HG03575 (cell line): ENCODE measurements at regions not wholly inside any gene's neighbourhood (a gene's known extent, or its start where the extent isn't known, plus 50 kb on each side); places are given as distances from the start of the nearest gene placed in this dataset.

Experiments
- ATAC-seq: cut with Tn5 transposase; IDR thresholded peaks from one replicate; pipeline ENCODE4 v1.9.1; 2021; ENCODE audit not compliant: unreplicated experiment, insufficient number of reproducible peaks, low FRiP score; ENCODE audit errors: extremely low read depth

DNA sequence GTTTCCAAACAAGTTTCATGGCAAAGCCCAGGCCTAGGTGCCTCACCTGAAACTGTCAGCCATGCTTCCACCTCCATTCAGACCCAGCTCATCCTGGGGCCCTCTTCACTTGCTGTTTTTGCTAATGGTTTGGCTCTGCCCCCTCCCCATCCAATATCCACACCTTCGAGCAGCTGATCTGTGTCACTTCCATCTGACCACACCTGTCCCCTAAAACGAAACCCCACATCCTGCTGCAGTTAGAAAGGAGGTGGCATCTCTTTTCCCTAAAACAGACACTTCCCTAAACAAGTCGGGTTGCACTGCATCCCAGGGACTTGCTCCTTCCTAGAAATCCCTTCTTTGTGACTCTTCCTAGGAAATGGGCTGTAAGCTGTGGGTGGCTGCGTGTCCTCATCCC lies 748.7 kb upstream of the SALL3 start:
- no peak for ATAC-seq

DNA sequence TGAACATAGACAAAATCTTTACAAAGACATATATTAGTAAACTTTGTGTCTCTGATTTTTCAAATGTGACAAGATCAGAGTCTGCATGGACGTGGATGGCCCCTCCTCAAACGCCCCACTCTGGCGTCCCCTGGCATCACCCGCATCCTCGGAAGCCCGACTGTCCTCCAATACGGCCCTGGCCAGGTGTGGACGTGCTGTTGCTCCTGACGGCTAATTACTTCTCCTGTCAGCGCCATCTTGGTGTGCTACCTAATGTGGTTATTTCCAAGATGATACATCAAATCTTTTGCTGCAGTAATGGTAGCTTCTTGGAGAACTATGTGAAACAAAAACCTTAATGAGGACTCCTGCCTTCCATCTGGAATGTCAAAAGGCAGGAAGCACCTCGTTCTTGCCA lies 747.4 kb upstream of the SALL3 start:
- ATAC-seq: no peak

DNA sequence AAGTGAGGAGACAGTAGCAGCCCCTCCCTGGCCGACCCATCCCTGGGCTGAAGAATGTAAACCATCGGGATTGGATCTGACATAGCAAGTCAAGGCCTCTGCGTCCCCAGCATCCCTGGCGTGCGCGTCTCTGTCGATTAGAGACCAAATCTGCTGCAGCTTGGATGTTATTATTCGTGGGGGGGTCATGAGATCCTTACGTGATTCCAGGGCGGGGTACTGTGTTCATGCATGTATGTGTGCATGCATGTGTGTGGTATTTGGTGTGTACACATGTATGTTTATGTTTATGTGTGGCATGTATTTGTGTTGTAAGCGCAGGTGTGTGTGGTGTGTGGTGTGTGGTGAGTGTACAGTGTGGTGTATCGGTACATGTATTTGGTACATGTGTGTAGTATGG lies 741.8 kb upstream of the SALL3 start:
- ATAC-seq: no peak

DNA sequence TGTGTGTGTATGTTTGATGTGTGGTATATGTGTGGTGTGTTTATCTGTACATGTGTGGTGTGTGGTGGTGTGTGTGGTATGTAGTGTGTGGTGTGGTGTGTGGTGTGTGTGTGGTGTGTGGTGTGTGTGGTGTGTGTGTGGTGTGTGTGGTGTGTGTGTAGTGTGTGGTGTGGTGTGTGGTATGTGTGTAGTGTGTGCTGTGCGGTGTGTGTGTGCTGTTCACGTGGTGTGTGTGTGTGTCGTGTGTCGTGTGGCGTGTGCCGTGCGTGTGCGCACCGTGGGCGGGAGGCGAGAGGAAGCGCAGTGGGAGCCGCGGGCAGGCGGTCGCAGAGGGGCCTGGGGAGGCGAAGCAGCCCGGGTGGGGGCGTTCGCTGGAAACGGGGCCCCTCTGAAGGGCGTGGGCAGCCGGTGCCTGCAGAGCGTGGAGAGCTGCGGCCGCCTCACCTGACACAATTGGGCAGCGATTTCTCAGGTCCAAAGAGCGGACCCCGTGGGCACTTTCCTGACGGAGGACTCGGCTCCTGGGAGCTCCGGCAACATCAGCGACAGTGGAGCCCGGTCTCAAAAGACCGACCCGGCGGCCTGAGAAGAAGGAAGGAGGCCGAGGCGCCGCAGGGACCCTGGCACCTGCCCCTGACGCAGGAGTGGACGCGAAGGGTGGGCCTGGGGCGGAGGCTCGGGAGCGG lies 741.1 kb upstream of the SALL3 start:
- no peak for ATAC-seq

DNA sequence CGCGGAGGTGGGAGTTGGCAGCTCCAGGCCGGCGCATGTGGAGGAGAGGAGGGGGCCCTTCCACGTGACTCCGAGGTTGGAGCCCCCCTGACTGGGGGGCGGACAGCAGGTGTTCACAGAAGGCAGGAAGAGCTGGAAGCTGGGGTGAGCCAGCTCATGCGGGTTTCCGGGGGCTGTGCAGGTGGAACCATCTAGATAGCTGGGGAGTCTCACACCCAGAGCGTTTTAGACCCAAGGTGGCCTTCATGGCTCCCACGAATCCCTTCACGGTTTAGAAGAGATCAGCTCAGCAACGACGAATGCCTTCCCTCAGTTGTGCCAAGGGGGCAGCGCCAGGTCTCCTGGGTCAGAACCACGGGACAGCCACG lies 740.5 kb upstream of the SALL3 start:
- ATAC-seq: no peak

DNA sequence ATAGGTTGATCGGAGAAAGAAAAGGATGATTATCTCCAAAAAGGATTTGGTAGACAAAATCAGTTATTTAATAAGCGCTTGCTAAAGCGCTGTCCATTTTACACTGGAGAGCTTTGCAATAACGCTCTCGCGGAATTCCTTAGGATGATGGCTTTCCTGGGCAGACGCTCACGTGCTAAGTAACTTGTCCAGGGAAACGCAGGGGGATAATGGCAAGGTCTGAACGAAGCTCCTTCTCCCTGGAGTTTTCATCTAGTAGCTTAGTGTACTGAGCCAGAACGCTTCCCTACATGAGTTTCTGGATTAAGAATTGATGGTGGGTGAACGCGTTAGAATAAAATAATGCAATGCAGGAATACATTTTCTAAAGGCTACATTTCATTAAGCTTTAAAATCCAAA lies 739.5 kb upstream of the SALL3 start:
- ATAC-seq: no peak

DNA sequence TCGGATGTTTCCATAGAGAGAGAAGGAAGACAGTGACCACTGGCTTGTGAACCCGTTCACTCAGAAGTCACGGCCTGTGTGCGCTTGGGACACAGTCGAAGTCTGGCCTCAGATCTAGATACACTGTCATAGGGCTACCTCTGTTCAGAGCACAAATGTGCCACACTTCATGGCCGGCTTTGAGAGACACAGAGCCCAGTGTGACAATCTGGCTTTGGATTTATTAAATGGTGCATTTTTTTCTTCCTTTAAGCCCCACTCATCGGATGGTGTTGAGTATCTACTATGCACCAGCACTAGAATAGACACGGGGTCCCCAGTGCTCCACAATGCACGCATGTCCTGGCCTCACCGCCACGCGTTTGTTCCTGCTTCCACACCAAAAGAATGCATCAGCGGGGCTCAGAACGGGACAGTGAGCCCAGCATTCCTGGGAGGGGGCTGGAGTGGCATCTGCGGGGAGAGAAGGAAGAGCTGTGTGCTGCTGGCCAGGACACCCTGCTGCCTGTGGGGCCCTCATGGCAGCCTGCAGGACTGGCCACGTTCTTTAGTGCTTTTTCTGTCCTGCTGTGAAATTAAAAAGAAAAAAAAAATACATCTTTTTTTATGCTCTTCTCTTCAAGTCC lies 738.9 kb upstream of the SALL3 start:
- ATAC-seq: no peak

DNA sequence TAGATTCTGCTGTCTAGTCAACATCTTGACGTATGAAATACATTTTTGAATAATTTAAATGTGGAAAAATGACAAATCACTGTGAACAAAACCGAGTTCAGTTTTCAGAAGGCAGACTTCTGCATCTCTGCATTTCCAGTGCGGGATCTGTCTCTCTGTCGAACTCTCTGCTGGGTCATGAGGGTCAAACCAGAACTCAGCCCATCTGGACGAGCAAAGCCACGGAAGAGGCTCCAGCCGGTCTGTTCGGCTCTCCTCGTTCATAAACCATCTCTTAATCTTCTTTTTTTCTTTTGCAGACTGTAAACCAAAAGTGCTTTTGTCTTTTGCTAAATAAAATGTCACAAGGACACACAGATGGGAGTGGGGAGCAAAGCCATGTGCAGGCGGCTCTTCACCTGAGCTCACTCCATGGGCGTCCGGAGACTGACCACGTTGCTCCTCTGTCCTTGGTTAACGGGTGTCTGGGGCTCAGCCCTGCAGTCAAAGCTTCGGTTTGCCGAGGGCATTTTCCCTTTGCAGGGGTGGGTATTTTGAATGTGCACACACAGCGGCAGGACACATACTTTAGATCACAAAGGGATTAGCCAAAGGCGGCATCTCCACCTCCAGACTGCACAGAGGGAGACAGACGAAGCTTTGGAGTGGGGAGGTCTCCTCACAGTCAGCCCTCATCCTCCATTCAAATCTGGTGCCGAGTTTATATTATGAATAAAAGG lies 737.9 kb upstream of the SALL3 start:
- no peak for ATAC-seq

DNA sequence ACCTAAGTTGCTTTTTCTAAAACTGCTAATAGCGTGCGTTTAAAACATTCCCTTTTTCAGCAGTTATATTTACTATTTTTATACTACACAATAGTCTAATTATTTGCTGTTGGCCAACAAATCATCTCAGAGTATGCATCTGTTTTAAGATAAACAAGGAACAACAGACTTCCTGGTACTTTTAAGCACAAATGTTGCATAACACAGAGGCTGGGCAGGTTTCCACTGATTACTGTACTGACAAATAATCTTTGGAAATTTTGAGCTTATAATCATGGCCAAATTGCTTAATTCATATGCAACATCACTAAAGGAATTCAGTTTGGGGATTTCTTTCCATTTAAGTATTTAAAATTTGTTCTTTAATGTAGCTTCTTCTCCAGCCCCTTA lies 737.4 kb upstream of the SALL3 start:
- ATAC-seq: no peak

DNA sequence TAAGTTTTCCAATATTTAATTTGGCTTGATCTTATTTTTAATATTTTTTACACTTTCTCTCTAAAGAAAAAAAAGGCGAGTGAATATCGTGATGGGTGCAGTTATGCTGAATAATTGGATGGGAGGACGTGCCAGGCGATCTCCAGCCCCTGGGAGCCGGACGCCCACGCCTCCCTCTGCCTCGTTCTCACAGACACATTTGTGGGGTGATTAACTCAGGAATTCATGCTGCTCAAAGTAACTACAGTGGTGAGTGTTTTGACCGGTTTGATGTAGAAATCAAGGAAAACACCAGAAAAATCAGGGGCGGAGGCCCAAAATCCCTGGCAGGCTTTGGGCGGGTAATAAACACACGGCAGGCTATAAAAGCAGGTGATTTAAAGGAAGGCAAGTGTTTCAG lies 736.8 kb upstream of the SALL3 start:
- no peak for ATAC-seq

DNA sequence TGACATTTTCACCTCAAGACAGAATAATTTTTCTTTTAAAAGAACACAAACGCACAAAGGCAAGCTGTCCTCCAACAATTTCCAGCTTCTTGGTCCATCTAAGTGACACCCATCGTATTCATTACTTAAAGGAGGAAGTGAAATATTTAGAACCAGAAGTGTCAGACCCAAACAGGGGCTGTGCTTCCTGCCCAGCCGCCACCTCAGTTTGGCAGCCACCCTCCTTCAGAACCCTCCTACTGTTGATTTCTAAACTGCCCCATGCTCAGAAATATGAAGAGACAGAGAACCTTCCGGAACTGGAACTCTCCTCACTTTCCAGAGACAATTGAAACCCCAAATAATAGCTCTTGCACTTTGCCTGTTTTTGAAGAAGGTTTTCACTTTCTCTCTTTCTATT lies 734.8 kb upstream of the SALL3 start:
- ATAC-seq: no peak

DNA sequence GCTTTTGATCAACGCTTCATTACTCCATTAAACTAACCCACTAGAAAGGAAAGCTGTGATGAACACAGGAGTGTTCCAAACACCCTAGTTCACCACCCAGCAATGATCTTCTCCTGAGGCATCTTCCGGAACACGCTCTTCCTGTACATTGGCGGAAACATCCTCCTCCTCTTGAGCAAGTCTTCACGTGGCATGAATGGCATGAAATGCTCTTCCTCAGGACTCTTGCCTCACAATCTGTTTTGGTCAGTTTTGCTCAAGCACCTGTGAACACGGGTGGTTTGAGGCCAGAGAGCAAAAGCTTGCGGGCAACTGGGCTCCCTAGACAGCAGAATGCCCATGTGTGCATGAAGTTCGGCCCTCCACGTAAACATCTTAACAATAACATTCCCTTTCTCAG lies 734.2 kb upstream of the SALL3 start:
- no peak for ATAC-seq

DNA sequence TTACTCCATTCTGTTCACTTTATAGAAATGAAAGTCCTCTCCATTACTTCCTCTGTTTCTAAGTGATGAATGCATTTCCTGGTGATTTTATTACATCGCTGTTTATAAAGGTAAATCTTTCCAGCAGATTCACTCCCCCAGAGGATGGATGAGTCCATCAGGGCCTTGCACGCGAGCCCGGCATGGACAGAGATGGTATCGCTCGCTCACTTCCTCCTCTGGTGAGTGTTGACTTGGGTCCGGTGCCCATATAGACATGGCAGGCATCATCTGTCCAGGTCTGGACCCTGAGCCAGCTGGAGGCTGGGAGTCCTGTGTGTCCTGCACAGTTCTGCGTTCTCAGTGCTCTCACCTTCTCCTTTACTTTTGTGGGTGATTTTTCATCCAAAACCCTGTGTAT lies 733.6 kb upstream of the SALL3 start:
- ATAC-seq: no peak

DNA sequence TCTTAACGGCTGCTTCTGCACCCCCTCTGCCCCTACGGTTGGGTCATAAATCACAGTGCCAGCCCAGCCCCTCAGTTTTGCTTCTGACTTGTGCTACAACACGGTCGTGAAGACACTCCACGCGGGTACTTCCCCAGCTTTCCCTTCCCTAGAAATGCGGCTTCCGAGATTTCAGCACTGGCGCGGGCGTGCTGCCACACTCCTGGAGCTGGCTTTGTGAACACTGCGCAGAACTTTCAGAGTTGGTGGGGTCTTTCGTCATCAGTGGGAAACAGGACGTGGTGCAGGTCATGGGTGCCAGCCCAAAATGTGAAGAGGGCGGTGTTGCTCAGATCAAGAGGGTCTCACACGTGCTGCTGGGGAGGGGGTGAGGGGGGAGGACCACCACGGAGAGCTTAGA lies 733.0 kb upstream of the SALL3 start:
- ATAC-seq: no peak

DNA sequence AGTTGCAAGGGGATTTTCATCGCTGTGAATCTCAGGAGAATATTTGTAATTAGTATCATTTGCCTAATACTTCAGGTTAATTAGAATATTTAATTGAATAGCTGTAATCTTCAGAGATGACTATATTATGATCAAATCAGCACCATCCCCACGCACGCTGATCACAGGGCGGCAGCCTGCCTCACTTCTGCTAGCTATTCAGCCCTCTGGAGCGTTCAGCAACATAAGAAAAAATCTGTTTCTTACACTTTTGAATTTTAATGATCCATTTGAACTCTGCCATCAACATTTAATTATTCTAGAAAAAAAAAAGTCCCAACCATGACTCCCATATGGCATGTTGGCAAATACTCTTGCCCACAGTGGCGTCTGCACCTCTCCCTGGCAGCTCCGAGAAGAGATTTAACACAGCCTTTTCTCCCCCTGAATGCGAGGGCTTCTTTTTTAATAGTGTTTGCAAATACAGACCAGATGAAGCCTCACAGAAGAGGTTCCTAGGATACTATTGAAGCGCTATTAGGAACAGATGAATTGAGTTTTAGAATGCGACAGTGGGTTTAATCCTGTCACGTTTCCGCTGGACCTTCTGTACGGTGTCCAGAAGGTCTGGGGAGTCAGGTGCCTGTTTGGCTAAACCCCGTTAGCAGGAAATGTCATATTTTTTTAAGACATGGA lies 731.9 kb upstream of the SALL3 start:
- no peak for ATAC-seq

DNA sequence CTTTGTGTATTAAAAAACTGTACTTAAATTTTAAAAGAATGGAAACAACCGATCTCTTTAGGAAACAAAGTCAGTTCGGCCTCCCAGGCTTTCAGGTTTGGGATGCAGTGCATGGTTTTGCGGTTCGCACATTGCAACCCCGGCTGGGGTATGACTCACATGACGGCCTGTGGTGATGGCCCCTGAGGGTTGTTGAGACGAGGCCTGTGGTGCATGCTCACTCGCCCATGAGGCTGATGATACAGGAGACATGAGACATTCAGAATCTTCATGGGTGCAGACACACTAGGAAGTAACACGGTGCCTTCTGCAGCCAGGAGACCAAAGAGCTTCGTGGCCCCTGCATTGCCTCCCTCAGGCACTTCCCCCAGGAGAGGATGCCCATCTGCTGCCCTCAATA lies 724.6 kb upstream of the SALL3 start:
- no peak for ATAC-seq

DNA sequence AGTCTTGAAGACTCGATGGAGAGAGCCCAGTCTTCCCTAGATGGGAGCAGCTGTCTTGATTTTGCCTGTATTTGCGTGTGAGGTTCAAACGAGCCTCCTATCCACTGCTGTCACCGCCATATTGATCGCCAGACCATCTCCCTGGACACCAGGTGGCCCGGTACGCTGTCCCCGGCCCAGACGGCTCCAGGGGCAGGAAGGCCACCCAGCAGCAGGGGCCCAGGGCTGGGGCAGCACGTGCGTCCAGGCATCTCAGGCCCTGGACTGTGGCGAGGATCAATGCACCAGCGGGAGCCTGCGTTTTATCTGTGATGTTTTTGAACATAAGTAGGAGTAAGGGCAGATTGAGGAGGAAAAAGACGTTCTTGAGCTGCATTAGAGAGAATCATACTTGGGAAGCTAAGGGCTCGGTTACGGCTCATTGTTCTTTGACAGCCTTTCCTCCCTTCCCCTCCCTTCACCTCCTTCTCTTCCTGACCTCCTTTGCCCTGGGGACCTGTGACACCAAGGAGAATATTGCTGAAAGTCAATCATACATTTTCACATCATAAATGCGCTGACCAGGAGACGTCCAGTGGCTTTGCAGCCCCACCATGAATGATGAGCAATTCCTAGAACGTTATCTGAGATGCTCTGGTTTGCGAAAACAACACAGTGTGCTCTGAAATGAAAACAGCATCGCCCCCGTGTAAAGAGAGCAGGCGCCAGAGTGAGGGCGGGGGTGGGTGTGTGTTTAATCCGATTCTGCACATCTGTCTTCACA lies 711.2 kb upstream of the SALL3 start:
- no peak for ATAC-seq

DNA sequence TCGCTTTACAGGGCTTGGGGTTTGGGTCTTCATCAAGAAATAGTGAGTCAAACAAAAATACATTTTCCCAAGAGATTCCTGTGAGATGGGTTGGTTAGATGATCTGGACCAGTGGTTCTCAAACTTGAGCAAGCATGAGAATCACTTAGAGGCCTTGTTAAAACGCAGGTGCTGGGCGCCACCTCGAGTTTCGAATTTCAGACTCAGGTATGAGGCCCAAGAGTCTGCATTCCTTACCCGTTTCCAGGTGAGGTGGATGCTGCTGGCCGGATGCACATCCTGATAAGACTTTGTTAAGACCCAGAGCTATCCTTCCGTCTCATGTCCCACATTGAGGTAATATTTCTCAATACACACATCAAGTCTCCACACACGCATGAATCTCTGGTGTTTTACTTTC lies 707.8 kb upstream of the SALL3 start:
- no peak for ATAC-seq

DNA sequence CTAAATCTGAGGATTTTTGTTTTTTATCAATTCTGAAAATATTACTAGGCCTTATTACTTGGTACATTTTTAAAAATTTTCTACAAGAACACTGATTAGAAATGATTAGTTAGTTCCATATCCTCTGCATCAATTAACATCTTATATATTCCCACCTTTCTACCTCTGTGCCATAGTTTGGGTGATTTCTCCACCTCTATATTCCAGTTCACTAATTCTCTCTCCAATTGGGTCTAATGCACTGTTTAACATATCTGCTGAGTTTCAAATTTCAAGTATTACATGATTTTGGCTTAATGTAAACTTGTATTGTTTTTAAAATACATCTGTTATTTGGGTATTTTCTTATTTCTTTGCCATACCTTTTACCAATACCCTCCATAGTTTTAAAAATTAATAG lies 705.7 kb upstream of the SALL3 start:
- ATAC-seq: no peak
